Spleen (tissue), 11 donors: ENCODE measurements at regions not wholly inside any gene's neighbourhood (a gene's known extent, or its start where the extent isn't known, plus 50 kb on each side); places are given as distances from the start of the nearest gene placed in this dataset.

Experiments
- DNase-seq: peaks from one replicate; pipeline ENCODE4 v3.0.0-alpha.2; 2020
- H3K27ac ChIP-seq, 8 donors: fragments of 200-600 bp; sonication (generic) in 7 of 8; 1 replicate in 4 of 8; 2 replicates in 4 of 8; pipeline versions ENCODE4 v1.5.0 to v1.8.0; 2016 to 2021; ENCODE audit warnings: inconsistent platforms in 4 of 8, mild to moderate bottlenecking in 4 of 8, moderate library complexity in 1 of 8
- H3K27me3 ChIP-seq, 7 donors: fragments of 200-600 bp; sonication (generic) in 6 of 7; replicated peaks in 1 of 7; 1 replicate in 4 of 7; 2 replicates in 3 of 7; pipeline versions ENCODE4 v1.5.0 to v1.8.0; 2016 to 2021; ENCODE audit warnings: inconsistent platforms in 3 of 7, mild to moderate bottlenecking in 1 of 7
- H3K36me3 ChIP-seq, 6 donors: fragments of 200-600 bp; sonication (generic) in 5 of 6; 1 replicate in 4 of 6; 2 replicates in 2 of 6; pipeline versions ENCODE4 v1.5.0 to v1.8.0; 2016 to 2021; ENCODE audit warnings: inconsistent platforms in 2 of 6
- H3K4me1 ChIP-seq, 6 donors: fragments of 200-600 bp; sonication (generic) in 5 of 6; 1 replicate in 3 of 6; 2 replicates in 3 of 6; pipeline versions ENCODE4 v1.5.0 to v1.8.0; 2016 to 2021; ENCODE audit warnings: inconsistent platforms in 3 of 6
- H3K4me3 ChIP-seq, 8 donors: fragments of 200-600 bp; sonication (generic) in 7 of 8; 1 replicate in 4 of 8; 2 replicates in 4 of 8; pipeline versions ENCODE4 v1.5.0 to v1.8.0; 2016 to 2021; ENCODE audit warnings: inconsistent platforms in 4 of 8, mild to moderate bottlenecking in 4 of 8, moderate library complexity in 2 of 8
- H3K9me3 ChIP-seq, 8 donors: fragments of 200-600 bp; sonication (generic) in 7 of 8; 1 replicate in 4 of 8; 2 replicates in 4 of 8; pipeline versions ENCODE4 v1.5.0 to v1.8.0; 2016 to 2021; ENCODE audit warnings: inconsistent platforms in 4 of 8
- CTCF ChIP-seq, 11 experiments: fragments of 200-600 bp in 7 of 11; fragments of 450-650 bp in 4 of 11; sonication (generic) in 4 of 11; IDR thresholded peaks in 8 of 11; conservative IDR thresholded peaks in 3 of 11; 1 replicate in 7 of 11; 2 replicates in 4 of 11; pipeline versions ENCODE4 v1.4.0 to v1.8.0; 2016 to 2021; ENCODE audit warnings: antibody characterized with exemption in 11 of 11, inconsistent platforms in 4 of 11, mild to moderate bottlenecking in 1 of 11
- POLR2A ChIP-seq, 3 donors: fragments of 450-650 bp; IDR thresholded peaks; one replicate each; pipeline ENCODE4 v1.5.1; 2017; ENCODE audit warnings: antibody characterized with exemption in 3 of 3, mild to moderate bottlenecking in 1 of 3
- POLR2AphosphoS5 ChIP-seq, 3 donors: sonication (generic); formaldehyde crosslinking; IDR thresholded peaks; one replicate each; pipeline ENCODE4 v1.5.1; 2017; ENCODE audit warnings: antibody characterized with exemption in 3 of 3
- WGBS, 5 donors: extraction: QIAGEN DNeasy Blood & Tissue Kit in 3 of 5; methylation state at CpG; one replicate each; pipeline versions ENCODE4 v1.1.5 to v1.1.7; 2013 to 2018; 5-methylcytosine and 5-hydroxymethylcytosine counted together
- intact Hi-C: fragments of 100-400 bp; cut with DNase I; formaldehyde crosslinking; loops from one replicate; pipeline ENCODE4 v1.15.0; 2023; ENCODE audit warnings: low total_unique reads
- donor health status: healthy with polysubstance abuse.
- donor health status: DM: no; HTN: no; CAD: no; lungs with moderate emphysema.
- donor health status: DM: no; HTN: no; CAD: no.
- donor health status: Bipolar disorder and iron deficiency.
- donor health status: healthy.
- donor health status: DM: no; HTN: no; CAD: no.
- donor health status: DM: yes; HTN: yes; CAD: no.

- no peaks in the 10 kb centered on the region for H3K4me1 ChIP-seq
- no peak for TF ChIP-seq POLR2A (IDR thresholded peaks at IDR 0.05)
- TF ChIP-seq CTCF (IDR thresholded peaks at IDR 0.05 in 8 of 11, conservative IDR thresholded peaks at IDR 0.05 in 3 of 11), result no peak
- no peak for TF ChIP-seq POLR2AphosphoS5 (IDR thresholded peaks at IDR 0.05)
- H3K9me3 ChIP-seq, result no peaks in the 10 kb centered on the region
- intact Hi-C loops, result no loop called here
- no peaks in the 10 kb centered on the region for H3K27me3 ChIP-seq
- no peaks in the 10 kb centered on the region for H3K36me3 ChIP-seq
- H3K27ac ChIP-seq, result no peak overlapping the region
- no peak overlapping the region for H3K4me3 ChIP-seq
- DNase-seq, result no peak
Observed at GRCh38 chr9:18052060-18052459, 421.9 kb upstream of the ADAMTSL1 start.

GRCh38 chr9:18056269-18056992, 417.5 kb upstream of the ADAMTSL1 start:
- H3K36me3 ChIP-seq, result no peaks in the 10 kb centered on the region
- no peaks in the 10 kb centered on the region for H3K4me1 ChIP-seq
- TF ChIP-seq CTCF (IDR thresholded peaks at IDR 0.05 in 8 of 11, conservative IDR thresholded peaks at IDR 0.05 in 3 of 11), result no peak
- TF ChIP-seq POLR2AphosphoS5 (IDR thresholded peaks at IDR 0.05), result no peak
- TF ChIP-seq POLR2A (IDR thresholded peaks at IDR 0.05), result no peak
- no peak for DNase-seq
- H3K27me3 ChIP-seq, result no peaks in the 10 kb centered on the region
- intact Hi-C loops, result no loop called here
- WGBS, 5 donors, result 45 to 65% (median 59%) methylated on average over 7 to 8 of the region's 8 CpGs
- no peak overlapping the region for H3K27ac ChIP-seq
- H3K9me3 ChIP-seq, result no peaks in the 10 kb centered on the region
- no peak overlapping the region for H3K4me3 ChIP-seq

- no peak for DNase-seq
- Histone ChIP-seq H3K4me1 (no peaks in the 10 kb centered on the region), H3K27ac (no peak overlapping the region), H3K27me3 (no peaks in the 10 kb centered on the region), H3K36me3 (no peaks in the 10 kb centered on the region), H3K9me3 (no peaks in the 10 kb centered on the region), H3K4me3 (no peak overlapping the region)
- 20 to 46% (median 32%) methylated on average over 4 of the region's 4 CpGs for WGBS, 5 donors
- intact Hi-C loops, result no loop called here
- TF ChIP-seq POLR2A (IDR thresholded peaks at IDR 0.05) (no peak), CTCF (IDR thresholded peaks at IDR 0.05 in 8 of 11, conservative IDR thresholded peaks at IDR 0.05 in 3 of 11) (no peak), POLR2AphosphoS5 (IDR thresholded peaks at IDR 0.05) (no peak)
Observed at GRCh38 chr9:18056993-18057369, 417.0 kb upstream of the ADAMTSL1 start.

GRCh38 chr9:18058564-18059442, 415.1 kb upstream of the ADAMTSL1 start:
- no peak overlapping the region for H3K4me3 ChIP-seq
- WGBS, 5 donors, result 67 to 80% (median 69%) methylated on average over 3 of the region's 3 CpGs
- H3K27me3 ChIP-seq, result no peaks in the 10 kb centered on the region
- H3K27ac ChIP-seq, result no peak overlapping the region
- TF ChIP-seq POLR2A (IDR thresholded peaks at IDR 0.05), result no peak
- TF ChIP-seq POLR2AphosphoS5 (IDR thresholded peaks at IDR 0.05), result no peak
- no peak for TF ChIP-seq CTCF (IDR thresholded peaks at IDR 0.05 in 8 of 11, conservative IDR thresholded peaks at IDR 0.05 in 3 of 11)
- intact Hi-C loops, result no loop called here
- DNase-seq, result no peak
- no peaks in the 10 kb centered on the region for H3K9me3 ChIP-seq
- no peaks in the 10 kb centered on the region for H3K4me1 ChIP-seq
- H3K36me3 ChIP-seq, result no peaks in the 10 kb centered on the region
